SU-DHL-6 (cell line): ENCODE measurements at regions not wholly inside any gene's neighbourhood (a gene's known extent, or its start where the extent isn't known, plus 50 kb on each side); places are given as distances from the start of the nearest gene placed in this dataset.

Experiments used
- H2AFZ ChIP-seq: fragments of 200-600 bp; sonication (generic); 2 replicates; pipeline ENCODE4 v1.6.1; 2014; ENCODE audit warnings: low read depth, mild to moderate bottlenecking, moderate library complexity, mixed read lengths, antibody characterized with exemption, low read length; ENCODE audit not compliant: severe bottlenecking
- H3F3A ChIP-seq: fragments of 200-600 bp; shearing (Covaris generic); 2 replicates; pipeline ENCODE4 v1.6.0; 2016; ENCODE audit warnings: antibody characterized with exemption, mild to moderate bottlenecking; ENCODE audit not compliant: insufficient read depth
- H3K27ac ChIP-seq: fragments of 200-600 bp; sonication (generic); 2 replicates; pipeline ENCODE4 v1.5.1; 2016; ENCODE audit warnings: low read depth, mild to moderate bottlenecking, low read length, moderate library complexity, mixed read lengths
- H3K27me3 ChIP-seq: fragments of 200-600 bp; sonication (generic), shearing (Covaris generic); 2 replicates; pipeline ENCODE4 v1.6.0; 2014; ENCODE audit warnings: mild to moderate bottlenecking, low read length
- H3K36me3 ChIP-seq: fragments of 200-600 bp; sonication (generic); 2 replicates; pipeline ENCODE4 v1.6.1; 2014; ENCODE audit warnings: mild to moderate bottlenecking, low read length, mixed read lengths
- H3K4me2 ChIP-seq: fragments of 300-600, 200-600 bp; shearing (Covaris generic), sonication (generic); 2 replicates; pipeline ENCODE4 v1.6.0; 2014; ENCODE audit warnings: low read length, low read depth, mild to moderate bottlenecking; ENCODE audit not compliant: poor library complexity, severe bottlenecking
- H3K4me3 ChIP-seq: fragments of 200-600 bp; sonication (generic); 2 replicates; pipeline ENCODE4 v1.5.1; 2014; ENCODE audit warnings: antibody characterized with exemption, low read length, mild to moderate bottlenecking, mixed read lengths; ENCODE audit not compliant: insufficient read depth, poor library complexity, severe bottlenecking
- H3K79me2 ChIP-seq: fragments of 200-600 bp; sonication (generic); 2 replicates; pipeline ENCODE4 v1.6.1; 2014; ENCODE audit warnings: mild to moderate bottlenecking, low read length, moderate library complexity; ENCODE audit not compliant: insufficient read depth
- H3K9ac ChIP-seq: fragments of 200-600 bp; sonication (generic); 2 replicates; pipeline ENCODE4 v1.7.0; 2014; ENCODE audit warnings: mild to moderate bottlenecking, low read length
- H3K9me2 ChIP-seq: fragments of 200-600 bp; sonication (generic); replicated peaks from 2 replicates; pipeline ENCODE4 v1.6.1; 2014; ENCODE audit warnings: low read length; ENCODE audit not compliant: insufficient read depth
- H3K9me3 ChIP-seq: fragments of 200-600 bp; sonication (generic); 2 replicates; pipeline ENCODE4 v1.6.1; 2014; ENCODE audit warnings: low read length, mixed read lengths; ENCODE audit not compliant: insufficient read depth
- H4K20me1 ChIP-seq: fragments of 200-600 bp; sonication (generic); 2 replicates; pipeline ENCODE4 v1.6.1; 2014; ENCODE audit warnings: low read depth, mild to moderate bottlenecking, antibody characterized with exemption, low read length, moderate library complexity, mixed read lengths
- CTCF ChIP-seq: fragments of 200-600 bp; sonication (generic); IDR thresholded peaks from one replicate; pipeline ENCODE4 v1.5.1; 2017; ENCODE audit warnings: antibody characterized with exemption, mild to moderate bottlenecking, low read length, moderate library complexity; ENCODE audit not compliant: insufficient read depth, poor library complexity, severe bottlenecking
- EZH2phosphoT487 ChIP-seq: fragments of 200-600 bp; sonication (generic), shearing (Covaris generic); conservative IDR thresholded peaks from 2 replicates; pipeline ENCODE4 v1.6.1; 2018; ENCODE audit warnings: mild to moderate bottlenecking, antibody characterized with exemption, low read length, moderate library complexity, mixed read lengths

DNA sequence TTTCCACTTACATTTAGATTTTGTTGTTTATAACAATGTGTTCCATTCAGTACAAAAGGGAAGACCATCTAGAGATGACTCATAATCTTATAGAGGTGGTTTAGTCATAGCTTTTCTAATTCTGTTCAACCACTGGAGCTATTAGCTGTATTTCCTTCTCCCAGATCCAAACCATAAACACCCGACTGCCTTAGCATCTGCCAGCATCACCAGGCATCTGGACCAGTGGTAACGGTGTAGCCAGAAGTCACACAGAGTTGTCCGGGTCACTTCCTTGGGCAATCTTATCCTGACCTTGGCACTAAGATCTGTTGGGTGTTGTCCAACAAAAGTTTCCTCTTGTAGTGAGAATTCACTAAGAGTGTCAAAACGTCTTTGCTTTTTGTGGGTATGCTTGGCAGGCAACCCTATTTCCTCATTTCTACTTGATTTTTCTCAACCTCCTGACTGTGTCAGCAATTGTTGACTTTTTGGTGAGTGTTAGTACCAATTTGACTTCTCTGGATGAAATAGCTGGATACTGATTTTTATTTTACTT lies 372.1 kb upstream of the B3GALT2 start:
- Histone ChIP-seq H3K36me3 (no peaks in the 10 kb centered on the region), H3K9ac (no peak overlapping the region), H3K27ac (no peak overlapping the region), H3K9me3 (no peaks in the 10 kb centered on the region), H3K4me3 (no peak overlapping the region), H3K9me2 (no peaks in the 10 kb centered on the region), H3K79me2 (no peaks in the 10 kb centered on the region), H3K4me2 (no peak overlapping the region), H2AFZ (peak overlapping the region; percentile 7), H3F3A (no peaks in the 10 kb centered on the region), H3K27me3 (no peaks in the 10 kb centered on the region), H4K20me1 (no peaks in the 10 kb centered on the region)
- TF ChIP-seq CTCF (no peak), EZH2phosphoT487 (no peak)

GRCh38 chr1:193555662-193556441 lies 369.4 kb upstream of the B3GALT2 start:
- Histone ChIP-seq H3K9ac (no peak overlapping the region), H2AFZ (no peak overlapping the region), H3K9me3 (no peaks in the 10 kb centered on the region), H3K36me3 (no peaks in the 10 kb centered on the region), H3K4me3 (no peak overlapping the region), H3K79me2 (no peaks in the 10 kb centered on the region), H3K27ac (no peak overlapping the region), H3K4me2 (no peak overlapping the region), H3K9me2 (no peaks in the 10 kb centered on the region), H3K27me3 (no peaks in the 10 kb centered on the region), H3F3A (no peaks in the 10 kb centered on the region), H4K20me1 (no peaks in the 10 kb centered on the region)
- TF ChIP-seq CTCF (no peak), EZH2phosphoT487 (no peak)

DNA sequence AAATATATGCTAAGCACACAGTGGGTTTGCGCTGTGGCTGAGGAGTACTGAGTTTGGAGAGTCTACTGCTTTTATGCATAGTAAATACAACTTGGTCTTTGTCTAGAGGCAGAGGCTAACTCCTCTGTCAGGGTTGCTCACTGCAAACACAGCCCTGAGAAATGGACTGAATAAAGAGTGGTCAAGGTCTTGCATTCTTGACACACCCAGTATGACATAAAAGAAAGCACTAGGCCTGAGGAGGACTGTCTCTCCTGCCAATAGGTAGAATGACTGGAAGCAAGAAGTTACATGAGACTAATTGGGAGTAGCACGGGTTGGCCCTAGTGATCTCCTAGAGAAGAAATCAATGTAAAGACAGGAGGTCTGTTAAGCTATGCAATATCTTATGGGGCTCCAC lies 367.2 kb upstream of the B3GALT2 start:
- Histone ChIP-seq H3K27ac (no peak overlapping the region), H3K9me3 (no peaks in the 10 kb centered on the region; the same call in 1 of the 2 replicates), H4K20me1 (no peaks in the 10 kb centered on the region), H2AFZ (no peak overlapping the region), H3K9me2 (no peaks in the 10 kb centered on the region), H3K4me2 (no peak overlapping the region), H3K9ac (no peak overlapping the region), H3K79me2 (no peaks in the 10 kb centered on the region), H3K36me3 (no peaks in the 10 kb centered on the region), H3F3A (no peaks in the 10 kb centered on the region), H3K27me3 (no peaks in the 10 kb centered on the region), H3K4me3 (no peak overlapping the region)
- TF ChIP-seq EZH2phosphoT487 (no peak), CTCF (no peak)
